ENCODE measurements at regions not wholly inside any gene's neighbourhood (a gene's known extent, or its start where the extent isn't known, plus 50 kb on each side); places are given as distances from the start of the nearest gene placed in this dataset.

DNA sequence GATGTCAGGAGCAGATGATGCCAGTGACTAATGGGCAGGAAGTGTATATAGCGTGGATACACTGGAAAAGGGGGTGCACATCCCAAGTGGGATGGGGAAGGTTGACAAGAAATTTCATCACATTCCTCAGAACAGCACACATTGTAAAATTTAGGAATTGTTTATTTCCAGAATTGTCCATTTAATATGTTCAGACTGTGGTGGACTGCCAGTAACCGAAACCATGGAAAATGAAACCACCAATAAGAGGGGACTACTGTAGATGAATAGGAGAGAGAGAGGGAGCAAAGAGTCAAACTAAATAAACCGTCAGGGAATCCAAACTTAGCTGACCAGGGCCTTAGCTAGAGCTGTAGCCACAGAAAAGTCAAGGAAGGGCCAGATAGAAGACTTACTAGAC lies 164.4 kb upstream of the PRDM1 start:
- intact Hi-C loops (cut with DNase I), result no loop called here
- DNase-seq (ENCODE audit: low spot score), result no peak

DNA sequence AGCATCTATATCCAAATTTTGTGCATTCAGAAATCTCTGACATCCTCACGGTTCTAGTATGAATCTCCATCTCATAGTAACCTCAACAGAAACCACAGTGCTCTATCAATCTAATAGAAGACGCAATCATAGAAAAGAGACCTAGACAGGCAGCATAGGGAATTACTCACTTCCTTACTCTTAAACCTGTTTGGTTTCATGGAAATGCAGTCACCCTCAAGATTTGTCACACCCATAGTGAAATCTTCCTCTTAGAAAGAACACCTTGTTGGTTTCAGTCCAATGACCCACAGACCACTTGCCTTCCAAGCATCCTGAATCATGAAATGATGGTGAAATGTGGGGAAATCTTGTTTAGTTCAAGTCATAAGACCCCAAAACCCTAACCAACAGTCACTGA lies 166.1 kb upstream of the PRDM1 start:
- intact Hi-C loops (cut with DNase I), result no loop called here
- DNase-seq (ENCODE audit: low spot score), result no peak

DNA sequence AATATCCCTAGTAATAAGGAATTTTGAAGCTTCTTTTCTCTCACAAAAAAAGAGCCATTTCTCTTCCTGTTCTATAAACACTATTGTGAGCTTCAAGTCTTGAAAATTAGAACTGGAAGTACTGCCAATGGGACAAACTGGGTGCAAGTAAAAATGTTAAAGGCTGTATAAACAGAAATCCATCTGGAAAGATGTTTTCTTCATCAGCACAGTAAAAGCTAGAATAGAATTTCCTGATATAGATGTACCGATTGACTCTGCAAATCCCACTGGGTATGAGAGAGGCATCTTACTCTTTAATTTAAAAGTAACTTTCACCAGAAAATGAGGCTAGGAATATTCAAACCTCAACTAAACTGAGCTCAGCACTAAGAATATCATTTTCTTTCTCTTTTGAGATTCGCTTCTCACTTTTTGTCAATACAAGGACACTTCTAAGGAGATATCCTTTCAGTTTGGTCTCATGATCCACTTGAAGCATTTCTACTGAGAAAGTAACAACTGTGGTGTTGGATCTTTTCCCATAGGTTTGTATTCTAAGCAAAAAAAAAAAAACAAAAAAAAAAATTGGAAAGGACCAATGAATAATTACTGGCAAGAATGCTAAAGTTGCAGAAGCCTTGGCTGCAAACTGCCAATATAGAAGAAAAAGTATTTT lies 169.0 kb upstream of the PRDM1 start:
- intact Hi-C loops (cut with DNase I), result no loop called here
- DNase-seq (ENCODE audit: low spot score), result no peak

DNA sequence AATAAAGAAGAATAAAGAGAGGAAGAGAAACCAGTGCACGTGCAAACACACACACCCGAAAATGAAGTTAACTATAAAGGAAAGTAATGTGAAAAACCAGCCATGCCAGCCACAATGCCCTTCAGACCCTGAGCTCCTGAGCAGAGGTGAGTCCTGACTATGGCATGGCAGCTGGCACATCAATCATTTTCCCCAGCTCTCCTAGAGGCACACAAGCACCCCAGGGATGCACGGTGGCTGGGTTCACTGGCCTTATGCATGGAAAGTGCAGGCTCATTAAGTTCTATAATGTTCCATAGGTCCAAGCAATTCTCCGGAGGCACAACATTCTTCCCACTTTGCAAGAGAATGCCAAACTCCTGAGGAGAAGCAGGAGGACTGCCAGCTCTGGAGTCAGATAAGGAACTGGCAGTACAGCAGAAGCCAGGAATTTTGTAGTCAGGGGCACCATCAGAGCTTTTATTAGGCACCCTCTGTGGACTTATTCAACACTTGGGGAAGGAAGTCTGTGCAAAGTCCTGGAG lies 175.0 kb upstream of the PRDM1 start:
- intact Hi-C loops (cut with DNase I), result no loop called here
- no peak for DNase-seq (ENCODE audit: low spot score)

DNA sequence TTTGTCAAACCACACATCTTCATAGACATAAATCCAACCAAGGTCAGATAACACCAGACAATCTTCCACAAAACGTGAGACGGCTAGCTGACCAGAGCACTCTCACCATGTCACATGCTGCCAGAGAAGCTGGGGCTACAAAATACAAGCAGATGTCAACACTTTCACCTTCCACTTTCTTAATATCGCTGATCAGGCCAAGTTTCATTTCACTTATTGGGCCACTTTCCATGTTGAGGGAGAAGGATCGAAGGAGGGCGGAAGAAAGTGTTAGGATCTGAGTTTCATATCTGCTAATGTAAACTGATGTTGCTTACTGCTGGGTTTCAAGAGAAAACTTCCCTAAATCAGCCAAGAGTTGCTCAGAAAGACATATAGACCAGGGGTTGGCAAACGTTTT lies 177.0 kb upstream of the PRDM1 start:
- intact Hi-C loops (cut with DNase I), result no loop called here

DNA sequence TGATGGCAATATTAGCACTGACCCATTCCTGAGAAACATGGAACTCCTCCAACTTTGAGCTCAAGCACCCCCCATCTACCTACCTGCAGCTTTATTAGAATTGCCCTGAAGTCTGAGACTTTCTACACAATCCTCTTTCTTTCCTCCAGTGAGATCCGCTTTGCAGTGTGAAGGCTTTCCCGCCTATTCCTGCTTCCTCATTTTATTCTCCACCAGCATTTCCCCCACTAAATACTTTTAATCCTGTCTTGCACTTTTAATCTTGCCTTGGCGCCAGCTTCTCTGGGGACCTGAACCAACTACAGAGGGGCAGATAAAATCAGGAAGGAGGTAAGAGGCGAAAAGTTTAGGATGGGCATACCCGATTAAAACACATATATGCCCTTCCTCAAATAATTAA lies 178.1 kb upstream of the PRDM1 start:
- intact Hi-C loops (cut with DNase I), result no loop called here
- DNase-seq (ENCODE audit: low spot score), result no peak

More for the DNA sequence above, 177.0 kb upstream of the PRDM1 start:
- DNase-seq (ENCODE audit: low spot score), result no peak

DNA sequence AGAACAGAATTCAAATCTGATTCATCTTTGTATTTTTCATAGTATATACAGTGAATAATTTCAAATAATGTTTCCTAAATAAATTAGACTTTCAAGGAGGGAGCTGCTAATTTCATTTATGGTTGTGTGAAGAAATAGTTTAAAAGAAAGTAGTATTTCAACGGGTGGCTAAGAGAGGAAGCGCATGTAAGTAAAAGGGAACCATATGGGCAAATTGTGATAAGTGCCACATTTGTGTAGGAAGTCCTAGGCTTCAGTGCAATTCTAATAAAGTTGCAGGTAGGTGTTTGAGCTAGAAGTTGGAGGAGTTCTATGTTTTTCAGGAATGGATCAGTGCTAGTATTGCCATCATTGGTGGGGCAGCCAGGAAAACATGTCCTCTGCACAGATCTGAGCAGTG lies 178.8 kb upstream of the PRDM1 start:
- intact Hi-C loops (cut with DNase I), result no loop called here
- DNase-seq (ENCODE audit: low spot score), result no peak

DNA sequence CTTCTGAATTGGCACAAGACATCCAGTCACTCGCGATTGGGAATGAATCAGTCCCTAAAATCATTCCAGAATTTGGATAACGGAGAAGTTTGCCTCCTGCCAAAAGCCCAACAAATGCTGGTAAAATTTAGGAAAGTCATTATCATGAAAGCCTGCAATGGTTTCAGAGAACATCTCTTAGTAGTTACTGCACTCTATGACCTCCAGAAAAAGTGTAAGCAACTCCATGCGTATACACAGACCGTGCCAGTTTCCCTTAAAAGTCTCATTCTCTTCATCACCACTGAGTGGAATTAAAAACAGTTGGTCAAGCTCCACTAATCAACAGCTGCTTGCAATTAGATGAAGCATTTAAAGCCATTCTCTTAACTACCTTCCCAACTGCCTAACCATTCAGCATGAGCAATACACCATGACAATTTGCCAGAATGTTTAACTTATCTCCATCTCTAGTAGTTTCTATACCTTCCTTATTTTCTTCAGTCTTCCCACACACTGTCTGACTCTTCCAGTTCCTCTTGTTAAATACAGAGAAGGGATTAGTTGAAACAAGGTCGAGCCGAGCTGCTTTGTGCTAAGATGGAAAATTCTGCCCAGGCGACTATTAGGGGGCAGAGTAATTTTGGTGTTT lies 183.6 kb upstream of the PRDM1 start:
- DNase-seq (ENCODE audit: low spot score), result no peak
- intact Hi-C loops (cut with DNase I), result no loop called here

DNA sequence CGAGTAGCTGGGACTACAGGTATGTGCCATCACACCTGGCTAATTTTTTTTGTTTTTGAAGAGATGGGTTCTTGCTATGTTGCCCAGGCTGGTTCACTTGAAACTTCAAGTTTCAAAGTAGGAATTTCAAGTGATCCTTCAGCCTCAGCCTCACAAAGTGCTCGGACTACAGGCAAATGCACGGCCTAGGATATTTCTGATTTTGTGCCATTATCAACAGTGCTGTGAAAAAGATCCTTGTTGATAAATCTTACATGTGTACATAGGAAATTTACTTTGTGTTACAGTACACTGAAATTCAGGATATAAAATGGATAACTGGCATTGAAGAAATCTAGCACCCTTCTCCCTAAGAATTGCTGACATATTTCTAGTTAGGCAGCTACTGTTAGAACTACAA lies 184.6 kb upstream of the PRDM1 start:
- intact Hi-C loops (cut with DNase I), result no loop called here
- no peak for DNase-seq (ENCODE audit: low spot score)

DNA sequence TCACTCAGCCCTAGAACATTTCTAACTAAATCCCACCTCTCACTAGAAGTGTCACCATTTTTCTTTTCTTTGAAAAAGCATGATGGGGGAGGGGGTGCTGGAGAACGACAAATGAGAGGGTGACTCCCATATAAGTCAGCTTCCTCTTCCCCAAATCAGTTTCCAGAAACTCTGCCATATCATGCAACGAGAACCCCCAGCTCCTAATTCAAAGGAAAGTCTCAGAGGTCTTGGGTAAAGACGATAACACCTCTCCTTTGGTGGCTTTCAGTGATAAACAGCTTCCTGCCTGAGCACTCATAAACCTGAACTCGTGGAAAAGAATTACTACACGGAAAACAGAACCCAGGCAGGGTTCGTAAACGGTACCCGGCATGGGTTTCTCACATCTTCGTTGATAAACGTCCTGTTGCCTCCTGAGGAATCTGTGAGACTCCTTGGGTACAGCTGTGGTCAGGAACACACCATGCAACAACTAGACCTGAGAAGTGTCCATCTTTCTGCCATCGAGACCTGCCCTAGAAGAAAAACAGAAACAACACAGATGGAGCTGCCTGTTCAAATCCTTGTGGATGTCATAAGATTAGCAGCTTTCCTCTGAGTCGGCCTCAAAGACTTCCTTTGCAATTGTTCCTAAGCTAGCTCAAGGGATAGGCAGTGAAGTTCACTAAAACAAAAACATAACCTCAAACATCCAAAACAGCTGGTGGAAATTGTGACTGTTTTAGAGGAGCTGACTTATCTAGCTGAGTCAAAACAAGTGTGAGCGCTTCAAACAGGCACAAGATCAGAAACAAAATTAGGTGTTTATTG lies 185.8 kb upstream of the PRDM1 start:
- intact Hi-C loops (cut with DNase I), result no loop called here
- no peak for DNase-seq (ENCODE audit: low spot score)

DNA sequence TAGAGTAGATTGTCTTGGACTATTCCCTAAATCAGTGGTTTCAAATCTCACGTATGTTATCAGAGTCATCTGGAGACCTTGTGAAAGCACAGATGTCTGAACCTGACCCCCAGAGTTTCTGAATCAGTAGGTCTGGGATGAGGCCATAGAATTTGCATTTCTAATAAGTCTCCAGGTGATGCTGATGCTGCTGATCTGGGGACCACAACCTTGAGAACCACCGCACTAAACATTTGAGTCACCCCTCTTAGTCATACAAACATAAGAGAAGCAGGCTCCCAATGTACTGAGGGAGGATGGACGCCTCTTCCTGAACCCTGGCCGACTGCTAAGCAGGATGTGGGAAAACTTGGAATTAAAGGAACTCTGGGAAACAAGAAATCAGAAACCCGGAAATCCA lies 187.8 kb upstream of the PRDM1 start:
- intact Hi-C loops (cut with DNase I), result no loop called here
- DNase-seq (ENCODE audit: low spot score), result no peak

DNA sequence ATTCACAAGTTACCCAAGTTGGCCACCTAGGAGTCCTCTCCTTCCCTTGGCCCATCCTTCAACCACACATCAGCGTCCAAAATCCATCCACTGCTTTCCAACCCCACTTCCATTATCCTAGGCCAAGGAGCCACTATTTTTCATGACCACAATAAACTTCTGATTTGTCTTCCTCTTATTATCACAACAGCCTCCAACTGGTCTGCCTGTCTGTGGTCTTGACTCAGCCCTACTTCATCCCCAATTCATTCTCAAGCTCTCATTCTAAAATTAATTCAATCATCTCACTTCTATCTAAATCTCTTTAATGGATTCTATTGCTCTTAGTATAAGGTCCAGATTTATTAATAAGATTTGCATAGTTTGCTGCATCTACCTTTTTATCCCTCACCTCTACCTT lies 189.0 kb upstream of the PRDM1 start:
- DNase-seq (ENCODE audit: low spot score), result no peak
- intact Hi-C loops (cut with DNase I), result no loop called here

DNA sequence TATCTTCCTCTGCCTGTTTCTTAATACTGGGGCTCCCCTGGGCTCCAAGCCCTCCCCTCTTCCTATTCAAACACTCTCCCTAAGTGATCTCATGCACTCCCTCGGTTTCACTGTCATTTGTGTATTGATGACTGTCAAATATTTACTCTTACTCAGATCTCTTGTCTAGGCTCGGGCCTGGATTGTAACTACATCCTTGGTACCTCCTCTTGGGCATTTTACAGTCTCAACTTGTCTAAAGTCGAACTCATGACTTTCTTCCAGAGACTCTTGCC lies 189.4 kb upstream of the PRDM1 start:
- intact Hi-C loops (cut with DNase I), result no loop called here
- no peak for DNase-seq (ENCODE audit: low spot score)

DNA sequence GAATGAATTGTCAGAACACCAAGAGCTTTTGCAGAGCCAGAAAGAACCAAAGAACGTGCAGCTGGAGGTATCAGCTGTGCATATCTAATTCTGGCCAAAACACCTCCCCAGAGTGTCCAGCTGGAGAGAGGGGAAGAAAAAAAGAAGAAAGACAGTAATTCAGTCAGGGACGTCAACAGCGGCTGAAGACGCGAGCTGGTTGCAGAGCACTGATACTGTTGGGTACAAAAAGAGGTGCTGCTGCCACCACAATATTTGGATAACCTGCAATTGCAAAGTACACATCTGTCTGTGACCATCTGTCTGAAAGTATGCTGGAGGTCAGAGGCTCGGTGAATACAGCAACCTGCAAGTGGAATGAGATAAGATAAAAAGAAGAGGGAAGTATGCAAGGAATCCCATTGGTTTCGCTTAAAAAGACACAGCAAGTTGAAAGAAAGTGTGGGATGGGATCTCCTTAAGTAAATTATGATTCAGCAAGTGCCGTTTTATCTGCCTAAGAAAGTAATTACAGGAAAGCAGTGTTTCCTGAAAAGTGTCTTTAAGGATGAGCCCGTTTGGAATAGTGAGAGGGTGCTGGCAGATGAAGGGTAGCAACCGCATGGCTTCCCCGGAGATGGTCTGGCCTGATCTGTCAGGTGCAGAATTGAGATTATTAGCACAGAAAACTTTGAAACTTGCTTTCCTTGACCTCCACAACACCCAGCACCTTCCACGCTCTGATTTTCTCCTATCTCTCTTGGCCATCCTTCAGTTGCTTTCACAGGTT lies 189.9 kb upstream of the PRDM1 start:
- intact Hi-C loops (cut with DNase I), result no loop called here
- DNase-seq (ENCODE audit: low spot score), result no peak

DNA sequence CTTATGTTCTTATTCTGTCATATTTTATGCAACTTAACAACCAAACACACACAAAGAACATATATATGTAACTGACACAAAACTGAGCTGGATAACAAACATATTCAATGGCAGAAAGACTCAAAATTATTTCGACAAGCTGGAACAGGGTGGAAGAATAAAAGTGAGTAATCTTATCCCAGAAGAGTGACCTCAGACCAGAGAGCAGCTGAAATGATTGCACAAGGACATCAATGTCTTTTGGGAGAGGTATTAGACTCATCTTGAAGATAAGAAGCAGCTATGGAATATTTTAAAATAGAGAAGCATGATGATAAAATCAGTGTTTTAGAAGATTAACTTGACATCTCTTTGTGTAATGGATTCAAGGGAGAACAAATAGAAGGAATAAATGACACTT lies 191.6 kb upstream of the PRDM1 start:
- intact Hi-C loops (cut with DNase I), result no loop called here
- no peak for DNase-seq (ENCODE audit: low spot score)

DNA sequence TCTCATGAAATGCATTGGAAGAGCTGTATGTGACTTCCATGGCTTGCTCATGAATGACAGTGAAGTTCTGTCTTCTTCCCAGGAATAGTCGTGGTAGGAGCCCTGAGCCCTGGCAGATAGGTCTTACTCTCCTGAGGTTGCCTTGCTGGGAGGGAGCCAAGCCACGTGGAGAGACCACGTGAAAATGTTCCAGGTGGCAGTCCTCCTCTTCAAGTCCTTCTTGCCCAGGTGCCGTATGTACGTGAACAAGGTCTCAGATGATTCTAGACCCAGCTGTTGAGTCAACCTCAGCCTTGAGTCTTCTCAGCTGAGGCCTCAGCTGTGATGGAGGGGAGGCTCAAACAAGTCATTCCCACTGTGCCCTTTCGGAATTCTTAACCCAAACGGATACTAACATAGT lies 192.4 kb upstream of the PRDM1 start:
- no peak for DNase-seq (ENCODE audit: low spot score)
- intact Hi-C loops (cut with DNase I), result no loop called here

DNA sequence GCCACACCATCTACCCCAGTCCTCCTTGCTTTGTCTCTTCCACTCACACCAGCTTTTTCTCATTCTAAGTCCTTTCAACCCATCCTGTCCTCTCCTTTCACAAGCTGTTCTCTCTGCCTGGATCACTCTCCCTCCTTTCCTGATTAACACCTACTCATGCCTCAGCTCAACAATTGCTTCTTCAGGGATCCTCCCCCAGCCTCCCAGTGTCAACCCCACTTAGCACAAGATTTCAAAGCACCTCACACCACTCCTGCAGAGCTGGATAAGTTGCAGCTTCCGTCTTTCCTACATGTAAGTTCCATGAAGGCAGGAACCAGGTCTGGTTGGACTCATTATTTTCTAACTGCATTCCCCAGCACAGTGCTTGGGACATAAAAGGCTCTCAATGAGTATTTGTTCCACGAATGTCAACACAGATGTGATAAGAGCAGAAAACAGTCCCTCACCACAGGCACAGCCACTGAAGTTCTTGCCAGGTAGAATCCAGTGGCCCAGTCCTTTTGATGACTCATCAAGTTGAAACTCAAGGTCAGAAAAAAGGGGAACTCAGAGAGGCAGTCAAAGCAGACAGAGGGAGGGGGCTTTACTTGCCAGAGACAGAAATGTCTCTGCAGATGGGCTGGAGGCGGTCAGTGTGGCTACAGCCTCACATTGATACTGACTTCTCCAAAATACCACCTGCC lies 193.4 kb upstream of the PRDM1 start:
- intact Hi-C loops (cut with DNase I), result no loop called here
- DNase-seq (ENCODE audit: low spot score), result no peak

DNA sequence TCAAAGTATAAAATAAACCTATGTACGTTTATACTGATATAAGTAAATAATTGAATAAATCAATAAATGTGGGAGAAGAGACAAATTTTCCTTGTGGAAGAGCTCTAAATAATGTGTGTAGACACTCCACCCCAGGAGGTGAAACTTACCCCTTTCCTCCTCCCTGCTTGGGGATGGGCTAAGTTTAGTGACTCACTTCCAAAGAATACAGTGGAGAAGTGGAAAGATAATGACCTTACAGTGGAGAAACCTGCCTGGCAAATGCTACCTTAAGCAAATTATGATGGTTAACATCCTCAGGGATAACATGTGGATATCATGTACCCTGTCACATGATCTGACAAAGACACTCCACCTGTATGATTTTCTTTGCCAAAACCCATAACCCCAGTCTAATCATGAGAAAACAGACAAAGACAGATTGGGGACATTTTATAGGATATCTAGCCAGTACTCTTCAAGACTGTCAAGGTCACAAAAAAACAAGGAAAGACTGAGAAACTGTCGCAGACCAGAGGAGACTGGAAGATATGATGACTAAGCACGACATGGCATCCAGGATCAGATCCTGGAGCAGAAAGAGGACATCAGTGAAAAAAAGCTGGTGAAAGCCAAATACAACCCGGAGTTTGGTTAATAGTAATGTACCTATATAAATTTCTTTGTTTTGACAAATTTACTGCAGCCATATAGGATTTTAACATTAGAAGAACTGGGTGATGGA lies 195.5 kb upstream of the PRDM1 start:
- intact Hi-C loops (cut with DNase I), result no loop called here
- DNase-seq (ENCODE audit: low spot score), result no peak

DNA sequence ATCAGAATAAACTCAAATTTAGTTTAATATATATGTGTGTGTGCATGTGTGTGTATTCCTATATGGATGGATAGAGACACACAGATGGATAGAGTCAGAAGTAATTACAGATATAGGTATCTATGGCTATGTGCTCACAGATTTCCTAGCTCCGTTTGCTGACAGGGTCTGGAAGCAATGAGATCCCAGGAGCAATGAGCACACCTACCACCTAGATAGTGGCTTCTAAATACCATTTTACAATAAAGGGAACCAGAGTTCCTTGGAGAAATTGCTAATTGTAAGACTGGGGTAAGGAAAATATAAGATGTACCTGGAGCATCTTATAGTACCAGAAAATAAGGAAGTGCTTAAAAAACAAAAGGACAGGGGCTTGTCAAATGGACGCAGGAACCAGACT lies 196.2 kb upstream of the PRDM1 start:
- intact Hi-C loops (cut with DNase I), result no loop called here
- DNase-seq (ENCODE audit: low spot score), result no peak

Measured in cardiac septum (tissue), 1 donor.